HL-60 (cell line): ENCODE measurements at regions not wholly inside any gene's neighbourhood (a gene's known extent, or its start where the extent isn't known, plus 50 kb on each side); places are given as distances from the start of the nearest gene placed in this dataset.

Experiments
- CTCF ChIP-seq: IDR thresholded peaks from one replicate; pipeline ENCODE4 v1.5.1; 2011; ENCODE audit warnings: low read length, control low read depth, inconsistent platforms; ENCODE audit not compliant: insufficient read depth
- POLR2AphosphoS5 ChIP-seq: IDR thresholded peaks from 2 replicates; pipeline ENCODE4 v1.6.1; 2012; ENCODE audit warnings: low read depth

GRCh38 chr16:17607609-17608008 is 136.8 kb upstream of the XYLT1 start:
- no peak for TF ChIP-seq CTCF
- TF ChIP-seq POLR2AphosphoS5, result no peak
